HepG2 (cell line): ENCODE measurements at regions not wholly inside any gene's neighbourhood (a gene's known extent, or its start where the extent isn't known, plus 50 kb on each side); places are given as distances from the start of the nearest gene placed in this dataset.

Experiments used
- ATAC-seq: fragments of 200-7000 bp; cut with Tn5 transposase; 3 replicates; pipeline ENCODE4 v1.9.1; 2020; ENCODE audit warnings: mild to moderate bottlenecking, moderate library complexity
- BruUV-seq: library from RNA; stranded (reverse); fragments of 400-500 nt; replicated peaks from 2 replicates; lab custom pipeline; 2021; lab: Mats Ljungman, UMichigan
- CTCF ChIA-PET: fragments of 300-600 bp; formaldehyde crosslinking; extraction: SDS; loops from one replicate; lab custom pipeline; 2021; ENCODE audit warnings: low total read pairs, inconsistent platforms, low intra/inter-chr PET ratio; lab: Yijun Ruan, JAX
- POLR2A ChIA-PET: fragments of 350-600 bp; sonication (Branson Sonifier 250); formaldehyde crosslinking; loops from one replicate; lab custom pipeline; 2020; ENCODE audit warnings: antibody characterized with exemption, inconsistent platforms; lab: Yijun Ruan, JAX
- DNase-seq: peaks from one replicate; pipeline ENCODE4 v3.0.0-alpha.2; 2015; ENCODE audit warnings: low spot score
- FAIRE-seq: peaks from 3 replicates; lab custom pipeline; 2011; peaks lifted over from hg19 to GRCh38; lab: Jason Lieb, UNC
- H2AFZ ChIP-seq: one replicate; pipeline ENCODE4 v1.6.1; 2011; ENCODE audit warnings: low read length, inconsistent platforms
- H3K27ac ChIP-seq: fragments of 300-600 bp; 3 replicates; pipeline ENCODE4 v1.8.0; 2011; ENCODE audit warnings: mixed run types, mild to moderate bottlenecking, mixed read lengths, low read length, inconsistent platforms; ENCODE audit not compliant: insufficient read depth; ENCODE audit errors: extremely low read length
- H3K27me3 ChIP-seq, 2 experiments: fragments of 200-600 bp in 1 of 2; 2 replicates in 1 of 2; 3 replicates in 1 of 2; pipeline versions ENCODE4 v1.6.0 to v1.8.0; 2011; ENCODE audit warnings: low read length in 2 of 2, mild to moderate bottlenecking in 2 of 2, moderate library complexity in 2 of 2, inconsistent platforms in 1 of 2; ENCODE audit not compliant: insufficient read depth in 2 of 2, control insufficient read depth in 1 of 2
- H3K36me3 ChIP-seq, 2 experiments: fragments of 200-600 bp in 1 of 2; replicated peaks in 1 of 2; 2 replicates in 1 of 2; 3 replicates in 1 of 2; pipeline versions ENCODE4 v1.5.1 to v1.8.0; 2011; ENCODE audit warnings: low read length in 2 of 2, inconsistent platforms in 1 of 2; ENCODE audit not compliant: insufficient read depth in 2 of 2, control insufficient read depth in 1 of 2
- H3K4me1 ChIP-seq: 2 replicates; pipeline ENCODE4 v1.5.1; 2012; ENCODE audit warnings: low read length, inconsistent platforms; ENCODE audit not compliant: insufficient read depth
- H3K4me2 ChIP-seq: 2 replicates; pipeline ENCODE4 v1.6.0; 2011; ENCODE audit warnings: low read depth, low read length, inconsistent platforms
- H3K4me3 ChIP-seq, 3 experiments: fragments of 200-600 bp in 1 of 3; sonication (generic), shearing (Covaris generic) in 1 of 3; replicated peaks in 1 of 3; 2 replicates each; pipeline ENCODE4 v1.5.1; 2011 to 2016; ENCODE audit warnings: low read length in 3 of 3, inconsistent platforms in 2 of 3, low read depth in 2 of 3, mild to moderate bottlenecking in 2 of 3, control low read depth in 1 of 3, mixed read lengths in 1 of 3; ENCODE audit not compliant: insufficient read depth in 1 of 3
- H3K79me2 ChIP-seq: one replicate; pipeline ENCODE4 v1.6.1; 2011; ENCODE audit warnings: low read length, inconsistent platforms; ENCODE audit not compliant: insufficient read depth
- H3K9ac ChIP-seq: 2 replicates; pipeline ENCODE4 v1.6.0; 2011; ENCODE audit warnings: mild to moderate bottlenecking, low read depth, low read length, inconsistent platforms; ENCODE audit not compliant: insufficient read depth
- H3K9me3 ChIP-seq: 2 replicates; pipeline ENCODE4 v1.5.1; 2012; ENCODE audit warnings: mild to moderate bottlenecking, low read length
- H4K20me1 ChIP-seq: 2 replicates; pipeline ENCODE4 v1.6.0; 2011; ENCODE audit warnings: inconsistent platforms, mild to moderate bottlenecking, low read length, moderate library complexity; ENCODE audit not compliant: insufficient read depth
- ARNT ChIP-seq: fragments of 450-650 bp; IDR thresholded peaks from 2 replicates; pipeline ENCODE4 v1.6.1; 2017
- IKZF1 ChIP-seq: fragments of 450-650 bp; IDR thresholded peaks from 2 replicates; pipeline ENCODE4 v1.7.1; 2016
- LBX2 ChIP-seq: sonication (generic); formaldehyde crosslinking; IDR thresholded peaks from 2 replicates; pipeline ENCODE4 v1.5.0; 2020; ENCODE audit warnings: missing genetic modification reagents, mild to moderate bottlenecking, borderline replicate concordance
- MBNL3 ChIP-seq: fragments of 250-450 bp; sonication (Bioruptor Pico); conservative IDR thresholded peaks from 2 replicates; pipeline ENCODE4 v1.8.0; 2022; ENCODE audit warnings: mild to moderate bottlenecking, inconsistent platforms
- NBN ChIP-seq: fragments of 450-650 bp; conservative IDR thresholded peaks from 2 replicates; pipeline ENCODE4 v1.6.1; 2017
- ZNF235 ChIP-seq: sonication (generic); formaldehyde crosslinking; IDR thresholded peaks from 2 replicates; pipeline ENCODE4 v1.8.1; 2023; ENCODE audit warnings: mild to moderate bottlenecking, missing genetic modification reagents, borderline replicate concordance
- ZNF609 ChIP-seq: sonication (generic); formaldehyde crosslinking; IDR thresholded peaks from 2 replicates; pipeline ENCODE4 v1.4.0; 2020; ENCODE audit warnings: mild to moderate bottlenecking, missing genetic modification reagents, borderline replicate concordance
- ZNF713 ChIP-seq: sonication (generic); formaldehyde crosslinking; IDR thresholded peaks from 2 replicates; pipeline ENCODE4 v1.4.0; 2020; ENCODE audit warnings: mild to moderate bottlenecking, missing genetic modification reagents
- ZNF776 ChIP-seq: sonication (generic); formaldehyde crosslinking; IDR thresholded peaks from 2 replicates; pipeline ENCODE4 v1.4.0; 2020; ENCODE audit warnings: mild to moderate bottlenecking, missing genetic modification reagents
- WGBS: methylation state at CpG from one replicate; pipeline ENCODE4 v1.1.6; 2017; ENCODE audit warnings: low lambda C conversion rate; 5-methylcytosine and 5-hydroxymethylcytosine counted together
- in situ Hi-C: cut with HindIII; loops from 2 replicates; pipeline ENCODE4 v1.10.0; 2017; ENCODE audit warnings: low pct_unique_long_range_greater_than_20kb; ENCODE audit not compliant: extremely low pct_ligation_motif_present
- intact Hi-C: fragments of 100-400 bp; cut with micrococcal nuclease; formaldehyde crosslinking; loops from one replicate; pipeline ENCODE4 v1.10.0; 2022; ENCODE audit not compliant: unreplicated experiment
- TF ChIP-seq, protein P1 (sequence below): sonication (generic); IDR thresholded peaks from 2 replicates; pipeline ENCODE4 v1.6.1; 2016; ENCODE audit warnings: low read depth, borderline replicate concordance

GRCh38 chr5:4018007-4018406, 422.4 kb downstream of the IRX1 start:
- intact Hi-C loops (no loop called here), in situ Hi-C loops (no loop called here)
- no peak for DNase-seq
- no peak for ATAC-seq
- H3K79me2 ChIP-seq, result no peaks in the 10 kb centered on the region
- no peak for FAIRE-seq
- no peaks in the 10 kb centered on the region for H3K36me3 ChIP-seq
- CTCF ChIA-PET, result no interaction called here
- no peaks in the 10 kb centered on the region for H4K20me1 ChIP-seq
- H3K4me2 ChIP-seq, result no peak overlapping the region
- H3K27me3 ChIP-seq, result no peaks in the 10 kb centered on the region
- no peak overlapping the region for H3K4me3 ChIP-seq
- 3% methylated on average over 2 of the region's 2 CpGs for WGBS
- H2AFZ ChIP-seq, result no peak overlapping the region
- H3K9ac ChIP-seq, result no peak overlapping the region
- POLR2A ChIA-PET, result no interaction called here
- H3K4me1 ChIP-seq, result no peaks in the 10 kb centered on the region
- TF ChIP-seq MBNL3 (CRISPR knock-in tag), result no peak
- TF ChIP-seq, all 625 proteins: peak for 0
- peaks cover 59% of the 10 kb centered on the region for H3K9me3 ChIP-seq
- no TSS peak for BruUV-seq
- H3K27ac ChIP-seq, result no peak overlapping the region

DNA sequence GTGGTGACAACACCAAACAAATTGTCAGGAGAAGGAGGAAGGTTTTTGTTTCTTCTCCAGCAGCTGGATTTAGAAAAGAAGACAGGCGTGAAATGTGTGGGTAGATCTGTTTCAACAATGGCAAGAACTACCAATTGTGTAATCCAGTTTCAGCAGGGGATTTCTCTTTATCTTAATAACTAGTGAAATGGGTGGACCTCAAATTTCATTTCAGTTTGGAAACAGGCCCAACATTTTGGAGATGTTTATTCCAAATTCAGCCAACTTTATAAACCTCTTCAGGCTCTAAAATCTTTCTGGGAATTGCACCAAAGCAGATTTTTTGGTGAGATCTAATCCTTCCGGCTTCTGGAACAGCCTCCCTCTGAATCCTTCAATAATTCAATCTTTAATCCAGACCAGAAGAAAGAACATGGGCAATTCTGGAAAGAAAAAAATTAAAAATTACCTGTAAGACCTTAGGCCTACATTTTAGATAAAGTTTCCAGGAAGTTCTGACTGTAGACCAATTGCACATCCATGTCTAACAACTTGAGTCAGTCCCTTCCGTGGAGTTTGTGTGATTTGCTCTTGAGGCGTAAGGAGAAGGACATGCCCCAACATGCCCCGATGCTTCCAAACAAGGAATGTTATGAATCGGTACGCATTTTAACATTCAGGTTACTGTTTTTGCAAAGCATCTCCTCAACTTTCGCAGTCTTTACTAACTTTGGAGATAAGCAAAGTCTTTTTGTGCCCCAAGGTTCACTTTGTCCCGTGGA, 423.6 kb downstream of the IRX1 start:
- intact Hi-C loops, result no loop called here
- Histone ChIP-seq H4K20me1 (no peaks in the 10 kb centered on the region), H3K4me1 (no peaks in the 10 kb centered on the region), H3K27ac (no peak overlapping the region), H3K4me3 (no peak overlapping the region), H3K79me2 (no peaks in the 10 kb centered on the region), H3K9ac (no peak overlapping the region), H3K36me3 (no peaks in the 10 kb centered on the region), H3K9me3 (peaks cover 66% of the 10 kb centered on the region), H3K4me2 (no peak overlapping the region), H2AFZ (no peak overlapping the region), H3K27me3 (no peaks in the 10 kb centered on the region)
- ATAC-seq, result no peak
- in situ Hi-C loops, result no loop called here
- 33% methylated on average over 9 of the region's 9 CpGs for WGBS
- FAIRE-seq, result no peak
- BruUV-seq, result no TSS peak
- POLR2A ChIA-PET, result no interaction called here
- CTCF ChIA-PET, result no interaction called here
- DNase-seq, result no peak
- no peak for TF ChIP-seq LBX2 (CRISPR knock-in tag)
- no peak for TF ChIP-seq ZNF713 (CRISPR knock-in tag)
- TF ChIP-seq ZNF609 (CRISPR knock-in tag), result no peak
- no peak for TF ChIP-seq ZNF776 (CRISPR knock-in tag)
- no peak for TF ChIP-seq NBN
- TF ChIP-seq ARNT, result no peak
- TF ChIP-seq ZNF235, result no peak
- no peak for TF ChIP-seq IKZF1
- TF ChIP-seq, protein P1, sequence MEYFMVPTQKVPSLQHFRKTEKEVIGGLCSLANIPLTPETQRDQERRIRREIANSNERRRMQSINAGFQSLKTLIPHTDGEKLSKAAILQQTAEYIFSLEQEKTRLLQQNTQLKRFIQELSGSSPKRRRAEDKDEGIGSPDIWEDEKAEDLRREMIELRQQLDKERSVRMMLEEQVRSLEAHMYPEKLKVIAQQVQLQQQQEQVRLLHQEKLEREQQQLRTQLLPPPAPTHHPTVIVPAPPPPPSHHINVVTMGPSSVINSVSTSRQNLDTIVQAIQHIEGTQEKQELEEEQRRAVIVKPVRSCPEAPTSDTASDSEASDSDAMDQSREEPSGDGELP, result no peak
